Ramos (cell line): ENCODE measurements at regions not wholly inside any gene's neighbourhood (a gene's known extent, or its start where the extent isn't known, plus 50 kb on each side); places are given as distances from the start of the nearest gene placed in this dataset.
"Not testable (repeated sequence)": the region's sequence is repeated elsewhere in the genome, so short reads cannot be mapped to it uniquely, and the experiment has no call there.

ENCODE experiments used
- in situ Hi-C: fragments of 300-500 bp; cut with MboI; formaldehyde crosslinking; loops from one replicate; pipeline ENCODE4 v1.14.3; 2022; ENCODE audit warnings: low sequenced_read_pairs; ENCODE audit not compliant: unreplicated experiment

DNA sequence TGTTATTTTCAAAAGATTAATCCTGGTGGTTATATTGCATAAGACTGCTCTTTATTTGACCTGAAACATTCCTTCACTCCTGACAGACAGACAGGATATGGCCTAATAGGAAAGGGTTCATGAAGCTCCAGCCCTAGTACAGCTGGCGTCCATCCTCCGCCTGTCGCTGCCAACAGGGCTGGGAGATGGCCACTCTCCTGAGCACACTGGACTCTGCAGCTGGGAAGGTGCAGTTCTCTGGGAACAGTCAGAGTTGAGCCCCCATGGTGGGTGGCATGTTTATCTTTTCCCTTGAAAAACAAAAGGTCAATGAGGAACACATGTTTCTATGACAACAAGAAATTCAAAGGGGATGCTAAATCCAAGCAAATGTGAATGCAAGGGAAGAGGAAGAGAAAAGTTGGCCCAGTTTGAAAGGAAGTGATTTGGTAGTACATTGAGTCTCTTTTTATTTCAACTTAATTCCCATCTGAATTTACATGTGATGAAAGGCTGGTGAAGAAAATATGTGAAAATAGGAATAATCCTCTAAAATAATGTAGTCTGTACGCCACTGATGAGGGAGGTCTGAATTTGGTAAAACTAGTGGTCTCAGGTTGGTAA, 89.9 kb upstream of the DCN start:
- in situ Hi-C loops, result no loop called here

GRCh38 chr12:91271185-91271584, 88.6 kb upstream of the DCN start:
- in situ Hi-C loops, result no loop called here

GRCh38 chr12:91267039-91267438, 84.4 kb upstream of the DCN start:
- in situ Hi-C loops, result no loop called here

DNA sequence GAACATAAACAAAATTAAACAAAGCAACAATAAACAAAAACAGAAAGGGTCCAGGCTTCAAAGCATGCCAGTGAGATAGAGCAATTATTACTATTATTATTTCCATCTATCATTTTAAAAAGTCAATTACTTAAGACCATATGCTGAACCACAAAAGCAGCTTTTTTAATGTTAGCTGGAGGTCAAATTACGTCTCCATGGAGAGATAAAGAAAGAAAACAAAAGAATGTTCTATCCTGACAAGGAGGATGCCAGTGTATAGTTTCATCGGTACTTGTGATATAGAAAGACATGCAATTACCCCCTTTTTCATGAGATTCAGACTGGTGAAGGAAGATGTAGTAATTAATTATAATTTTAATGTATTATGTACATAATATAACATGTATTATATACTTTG, 81.6 kb upstream of the DCN start:
- in situ Hi-C loops, result no loop called here

GRCh38 chr12:91261820-91262676, 79.4 kb upstream of the DCN start:
- in situ Hi-C loops, result no loop called here

DNA sequence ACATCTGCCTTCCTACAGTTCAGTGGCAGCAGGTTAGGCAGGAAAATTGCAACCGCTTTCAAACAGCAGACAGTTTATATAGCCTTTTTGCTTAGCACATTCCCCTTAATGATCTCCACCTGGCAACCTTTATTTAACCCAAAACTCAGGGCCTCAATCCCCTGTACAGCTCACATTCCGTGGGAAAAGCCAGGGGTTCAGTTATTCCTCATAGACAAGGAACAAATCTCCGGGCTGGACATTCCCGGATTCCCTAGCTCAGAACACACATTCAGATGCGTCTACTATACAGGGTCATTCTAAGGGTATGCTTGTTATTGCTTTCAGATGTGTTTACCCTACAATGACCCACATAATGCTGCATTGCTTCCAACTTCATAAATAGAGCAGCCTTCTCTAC, 73.8 kb upstream of the DCN start:
- in situ Hi-C loops, result no loop called here

- in situ Hi-C loops, result no loop called here
These were observed 69.7 kb upstream of the DCN start for GRCh38 chr12:91252341-91252740.

- in situ Hi-C loops, result no loop called here
These were observed 67.7 kb upstream of the DCN start for GRCh38 chr12:91250273-91250665.

- in situ Hi-C loops, result no loop called here
These were observed 67.1 kb upstream of the DCN start for GRCh38 chr12:91249518-91250272.

- in situ Hi-C loops, result no loop called here
These were observed 66.4 kb upstream of the DCN start for GRCh38 chr12:91249054-91249453.

DNA sequence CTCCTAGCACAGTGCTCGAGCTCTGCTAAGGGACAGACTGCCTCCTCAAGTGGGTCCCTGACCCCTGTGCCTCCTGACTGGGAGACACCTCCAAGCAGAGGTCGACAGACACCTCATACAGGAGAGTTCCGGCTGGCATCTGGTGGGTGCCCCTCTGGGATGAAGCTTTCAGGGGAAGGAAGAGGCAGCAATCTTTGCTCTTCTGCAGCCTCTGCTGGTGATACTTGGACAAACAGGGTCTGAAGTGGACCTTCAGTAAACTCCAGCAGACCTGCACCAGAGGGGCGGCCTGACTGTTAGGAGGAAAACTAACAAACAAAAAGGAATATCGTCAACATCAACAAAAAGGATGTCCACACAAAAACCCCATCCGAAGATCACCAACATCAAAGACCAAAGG, 60.6 kb upstream of the DCN start:
- in situ Hi-C loops, result not testable (repeated sequence)

DNA sequence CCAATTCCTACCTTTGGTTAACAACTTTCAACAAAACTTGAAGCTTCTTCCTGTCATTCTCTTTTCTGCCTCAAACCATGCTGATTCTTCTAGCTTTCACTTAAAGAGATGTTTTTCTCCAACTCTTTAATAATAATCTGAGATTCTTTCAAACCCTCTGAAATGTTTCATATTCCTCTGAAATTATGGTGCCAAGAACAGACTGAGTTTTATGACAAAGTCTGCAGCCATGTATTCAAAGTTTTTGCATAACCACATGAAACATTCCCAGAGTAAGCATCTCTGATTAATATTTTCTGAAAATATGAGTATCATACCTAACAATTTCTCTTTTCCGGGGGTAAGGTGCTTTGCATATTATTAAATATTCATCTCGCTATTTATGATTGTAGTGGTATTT, 59.1 kb upstream of the DCN start:
- in situ Hi-C loops, result no loop called here

- in situ Hi-C loops, result no loop called here
These were observed 57.9 kb upstream of the DCN start for GRCh38 chr12:91240386-91241095.

DNA sequence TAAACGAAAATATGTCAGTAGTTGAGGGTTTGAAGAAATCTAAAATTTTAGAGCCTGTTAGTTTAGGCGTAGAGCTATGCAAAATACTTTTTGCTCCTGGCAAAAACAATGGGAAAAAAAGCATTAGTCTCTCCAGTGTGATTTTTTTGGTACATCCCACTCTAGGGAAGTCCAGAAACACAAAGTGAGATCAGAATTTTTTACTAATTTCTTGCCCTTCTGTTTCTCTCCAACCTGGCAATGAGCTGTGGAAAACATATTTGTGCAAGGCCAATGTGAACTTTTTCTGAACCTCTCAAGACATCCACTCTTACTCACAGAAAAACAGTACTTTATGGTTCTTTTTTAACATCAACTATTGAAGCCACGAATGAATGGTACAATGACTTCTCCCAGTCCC, 56.9 kb upstream of the DCN start:
- in situ Hi-C loops, result no loop called here
